Loucy (cell line): ENCODE measurements at regions not wholly inside any gene's neighbourhood (a gene's known extent, or its start where the extent isn't known, plus 50 kb on each side); places are given as distances from the start of the nearest gene placed in this dataset.

Experiments
- CTCF ChIP-seq: fragments of 200-600 bp; sonication (generic); conservative IDR thresholded peaks from 2 replicates; pipeline ENCODE4 v1.5.1; 2014; ENCODE audit warnings: mild to moderate bottlenecking, antibody characterized with exemption, low read length
- EZH2phosphoT487 ChIP-seq: fragments of 200-600 bp; IDR thresholded peaks from 2 replicates; pipeline ENCODE4 v1.6.1; 2018; ENCODE audit warnings: antibody characterized with exemption, mild to moderate bottlenecking, moderate library complexity, borderline replicate concordance

GRCh38 chr3:43178891-43179366 lies 73.0 kb upstream of the POMGNT2 start:
- no peak for TF ChIP-seq CTCF
- TF ChIP-seq EZH2phosphoT487 = no peak
